AG04449 (cell line): ENCODE measurements at regions not wholly inside any gene's neighbourhood (a gene's known extent, or its start where the extent isn't known, plus 50 kb on each side); places are given as distances from the start of the nearest gene placed in this dataset.
A peak's percentile ranks its signal among the peaks of the same experiment; 100 is the strongest.

Experiments used
- CTCF ChIA-PET: fragments of 350-600 bp; formaldehyde crosslinking; extraction: SDS; loops from one replicate; lab custom pipeline; 2021; ENCODE audit warnings: antibody characterized with exemption; lab: Yijun Ruan, JAX
- POLR2A ChIA-PET: fragments of 400-600, 350-600 bp; formaldehyde crosslinking; extraction: SDS; loops from one replicate; lab custom pipeline; 2020; ENCODE audit warnings: antibody characterized with exemption, inconsistent platforms; lab: Yijun Ruan, JAX
- DNase-seq: peaks from one replicate; pipeline ENCODE4 v3.0.0-alpha.2; 2010; ENCODE audit warnings: low read depth, low spot score
- H3K4me3 ChIP-seq: 2 replicates; pipeline ENCODE4 v1.5.1; 2011; ENCODE audit warnings: low read depth, mild to moderate bottlenecking, control low read depth, low read length
- CTCF ChIP-seq: IDR thresholded peaks from one replicate; pipeline ENCODE4 v1.5.1; 2011; ENCODE audit warnings: mild to moderate bottlenecking, moderate library complexity, low read length, control low read depth, inconsistent platforms; ENCODE audit not compliant: insufficient read depth; ENCODE audit errors: missing control alignments

- POLR2A ChIA-PET = no interaction called here
- DNase-seq = no peak
- CTCF ChIA-PET = interaction anchor here (1.4 kb wide), 1 partner anchor 10 kb away, joined by 3 read pairs; no protein-coding TSS in a partner anchor
- H3K4me3 ChIP-seq = no peak overlapping the region
- TF ChIP-seq CTCF = no peak
Observed at GRCh38 chr13:53240401-53241025, 211.9 kb downstream of the OLFM4 start.

GRCh38 chr13:53241891-53242348 is 213.3 kb downstream of the OLFM4 start:
- no peak for DNase-seq
- H3K4me3 ChIP-seq = no peak overlapping the region
- POLR2A ChIA-PET = no interaction called here
- no peak for TF ChIP-seq CTCF
- CTCF ChIA-PET = no interaction called here

- no peak overlapping the region for H3K4me3 ChIP-seq
- CTCF ChIA-PET = interaction anchor here (1.1 to 1.9 kb wide), 3 partner anchors 12 to 47 kb away, joined by 3 to 8 read pairs (median 3); no protein-coding TSS in a partner anchor
- POLR2A ChIA-PET = no interaction called here
- TF ChIP-seq CTCF = no peak
- no peak for DNase-seq
Observed at GRCh38 chr13:53249236-53249635, 220.6 kb downstream of the OLFM4 start.

GRCh38 chr13:53250272-53250875 is 221.8 kb downstream of the OLFM4 start:
- POLR2A ChIA-PET = no interaction called here
- DNase-seq = peak; percentile 34
- no peak overlapping the region for H3K4me3 ChIP-seq
- TF ChIP-seq CTCF = peak; percentile 34
- CTCF ChIA-PET = interaction anchor here (0.6 to 1.9 kb wide), 8 partner anchors 10 to 456 kb away, joined by 3 to 8 read pairs (median 3); no protein-coding TSS in a partner anchor

- H3K4me3 ChIP-seq = no peak overlapping the region
- no peak for TF ChIP-seq CTCF
- CTCF ChIA-PET = interaction anchor here (0.6 to 1.9 kb wide), 6 partner anchors 10 to 84 kb away, joined by 3 to 8 read pairs (median 3); no protein-coding TSS in a partner anchor
- DNase-seq = no peak
- POLR2A ChIA-PET = no interaction called here
Observed at GRCh38 chr13:53250977-53251376, 222.4 kb downstream of the OLFM4 start.

- POLR2A ChIA-PET = no interaction called here
- TF ChIP-seq CTCF = no peak
- CTCF ChIA-PET = interaction anchor here (1.2 to 1.5 kb wide), 2 partner anchors 10 kb away, joined by 6 read pairs; no protein-coding TSS in a partner anchor
Observed at GRCh38 chr13:53254500-53254899, 225.9 kb downstream of the OLFM4 start.

More at GRCh38 chr13:53254500-53254899, 225.9 kb downstream of the OLFM4 start:
- no peak overlapping the region for H3K4me3 ChIP-seq
- no peak for DNase-seq
